Prostate gland (tissue), 2 donors: ENCODE measurements at regions not wholly inside any gene's neighbourhood (a gene's known extent, or its start where the extent isn't known, plus 50 kb on each side); places are given as distances from the start of the nearest gene placed in this dataset.

ENCODE experiments used
- POLR2A ChIP-seq: fragments of 450-650 bp; IDR thresholded peaks from one replicate; pipeline ENCODE4 v1.6.1; 2016; ENCODE audit warnings: antibody characterized with exemption, mild to moderate bottlenecking
- TF ChIP-seq, protein P1 (sequence below), 4 experiments: fragments of 200-600 bp in 2 of 4; fragments of 450-650 bp in 2 of 4; sonication (generic) in 2 of 4; IDR thresholded peaks; 1 replicate in 3 of 4; 2 replicates in 1 of 4; pipeline ENCODE4 v1.5.1; 2016 to 2019; ENCODE audit warnings: antibody characterized with exemption in 4 of 4, mild to moderate bottlenecking in 2 of 4, moderate library complexity in 2 of 4

- TF ChIP-seq, protein P1, sequence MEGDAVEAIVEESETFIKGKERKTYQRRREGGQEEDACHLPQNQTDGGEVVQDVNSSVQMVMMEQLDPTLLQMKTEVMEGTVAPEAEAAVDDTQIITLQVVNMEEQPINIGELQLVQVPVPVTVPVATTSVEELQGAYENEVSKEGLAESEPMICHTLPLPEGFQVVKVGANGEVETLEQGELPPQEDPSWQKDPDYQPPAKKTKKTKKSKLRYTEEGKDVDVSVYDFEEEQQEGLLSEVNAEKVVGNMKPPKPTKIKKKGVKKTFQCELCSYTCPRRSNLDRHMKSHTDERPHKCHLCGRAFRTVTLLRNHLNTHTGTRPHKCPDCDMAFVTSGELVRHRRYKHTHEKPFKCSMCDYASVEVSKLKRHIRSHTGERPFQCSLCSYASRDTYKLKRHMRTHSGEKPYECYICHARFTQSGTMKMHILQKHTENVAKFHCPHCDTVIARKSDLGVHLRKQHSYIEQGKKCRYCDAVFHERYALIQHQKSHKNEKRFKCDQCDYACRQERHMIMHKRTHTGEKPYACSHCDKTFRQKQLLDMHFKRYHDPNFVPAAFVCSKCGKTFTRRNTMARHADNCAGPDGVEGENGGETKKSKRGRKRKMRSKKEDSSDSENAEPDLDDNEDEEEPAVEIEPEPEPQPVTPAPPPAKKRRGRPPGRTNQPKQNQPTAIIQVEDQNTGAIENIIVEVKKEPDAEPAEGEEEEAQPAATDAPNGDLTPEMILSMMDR (IDR thresholded peaks at IDR 0.05), result no peak
- TF ChIP-seq POLR2A, result no peak
Measured at GRCh38 chr18:57980573-57981307, 63.3 kb upstream of the NEDD4L start.
